Memory B cell (primary cell): ENCODE measurements at regions not wholly inside any gene's neighbourhood (a gene's known extent, or its start where the extent isn't known, plus 50 kb on each side); places are given as distances from the start of the nearest gene placed in this dataset.
"Not testable (repeated sequence)": the region's sequence is repeated elsewhere in the genome, so short reads cannot be mapped to it uniquely, and the experiment has no call there.

Source experiments
- ATAC-seq: fragments of 150-1000 bp; cut with Tn5 transposase; 2 replicates; pipeline ENCODE4 v1.10.0; 2021; ENCODE audit warnings: low read depth, mild to moderate bottlenecking, moderate library complexity
- DNase-seq, 2 donors: peaks; one replicate each; pipeline ENCODE4 v3.0.0; 2022; ENCODE audit warnings: low spot score in 2 of 2
- H3K27ac Mint-ChIP-seq: one replicate; pipeline ENCODE4 v1.8.0; 2022; ENCODE audit warnings: mild to moderate bottlenecking, moderate library complexity, mixed read lengths
- H3K27me3 Mint-ChIP-seq: one replicate; pipeline ENCODE4 v1.8.0; 2022; ENCODE audit warnings: mixed read lengths
- H3K36me3 Mint-ChIP-seq: one replicate; pipeline ENCODE4 v1.8.0; 2022; ENCODE audit warnings: mild to moderate bottlenecking, mixed read lengths
- H3K4me1 Mint-ChIP-seq: one replicate; pipeline ENCODE4 v1.8.0; 2022; ENCODE audit warnings: mixed read lengths
- H3K4me3 Mint-ChIP-seq: one replicate; pipeline ENCODE4 v1.8.0; 2022; ENCODE audit warnings: mild to moderate bottlenecking, moderate library complexity, mixed read lengths
- H3K9me3 Mint-ChIP-seq: one replicate; pipeline ENCODE4 v1.8.0; 2022; ENCODE audit warnings: mixed read lengths

DNA sequence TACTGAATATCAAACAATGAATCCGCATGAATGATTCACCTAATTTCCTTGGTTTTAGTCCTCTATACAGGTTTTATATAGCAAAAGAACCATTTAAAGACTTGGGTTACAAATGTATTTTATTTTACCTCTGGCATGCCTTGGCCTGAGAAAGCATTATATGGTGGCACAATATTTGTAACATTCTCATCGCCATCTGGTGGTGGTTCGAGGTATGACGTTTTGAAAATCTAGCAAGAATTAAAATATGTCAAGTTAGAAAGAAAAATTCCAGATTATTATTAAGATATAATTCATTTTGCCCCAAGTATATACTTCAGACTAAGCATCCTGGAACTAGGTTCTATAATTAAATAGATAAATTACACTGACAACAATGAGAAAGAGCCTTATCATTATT is 445.9 kb downstream of the ZNF33B start:
- H3K4me1 Mint-ChIP-seq, H3K4me3 Mint-ChIP-seq, H3K36me3 Mint-ChIP-seq, H3K27ac Mint-ChIP-seq, H3K27me3 Mint-ChIP-seq, H3K9me3 Mint-ChIP-seq, ATAC-seq: not testable (repeated sequence)
- peak in 1 of 2 donors; percentile 12 for DNase-seq

DNA sequence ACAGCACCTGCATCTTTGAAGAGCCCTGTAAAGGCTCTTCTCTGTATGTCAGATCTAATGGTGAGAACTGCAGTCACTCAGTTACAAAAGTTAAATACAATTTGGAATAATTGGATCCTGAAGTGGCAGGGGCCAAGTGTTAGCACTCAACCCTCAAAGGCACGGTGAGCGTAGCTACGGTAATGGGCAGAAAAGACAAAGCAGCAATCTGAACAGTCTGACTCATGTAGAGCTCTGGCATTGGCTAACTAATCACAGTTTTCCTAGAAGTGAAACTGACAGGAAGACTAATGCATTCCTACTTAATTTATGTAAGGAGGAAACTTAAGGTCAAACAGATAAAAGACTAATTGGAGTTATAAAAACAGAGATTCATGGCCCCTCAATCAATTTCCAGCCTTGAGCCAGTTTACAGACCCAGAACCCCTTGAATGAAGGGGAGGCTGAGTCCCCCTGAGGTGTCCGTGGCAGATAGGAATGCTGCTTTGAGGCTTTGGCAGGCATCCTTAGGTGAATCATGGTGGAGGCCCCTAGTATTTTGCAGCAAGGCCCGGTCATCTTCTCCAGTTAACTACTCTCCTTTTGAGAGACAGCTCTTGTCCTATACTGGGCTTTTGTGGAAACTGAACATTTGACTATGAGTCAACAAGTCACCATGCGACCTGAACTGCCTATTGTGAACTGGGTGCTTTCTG is 450.7 kb downstream of the ZNF33B start:
- not testable (repeated sequence) for H3K36me3 Mint-ChIP-seq, H3K4me1 Mint-ChIP-seq, H3K27ac Mint-ChIP-seq, H3K9me3 Mint-ChIP-seq, H3K27me3 Mint-ChIP-seq, H3K4me3 Mint-ChIP-seq, ATAC-seq, DNase-seq

DNA sequence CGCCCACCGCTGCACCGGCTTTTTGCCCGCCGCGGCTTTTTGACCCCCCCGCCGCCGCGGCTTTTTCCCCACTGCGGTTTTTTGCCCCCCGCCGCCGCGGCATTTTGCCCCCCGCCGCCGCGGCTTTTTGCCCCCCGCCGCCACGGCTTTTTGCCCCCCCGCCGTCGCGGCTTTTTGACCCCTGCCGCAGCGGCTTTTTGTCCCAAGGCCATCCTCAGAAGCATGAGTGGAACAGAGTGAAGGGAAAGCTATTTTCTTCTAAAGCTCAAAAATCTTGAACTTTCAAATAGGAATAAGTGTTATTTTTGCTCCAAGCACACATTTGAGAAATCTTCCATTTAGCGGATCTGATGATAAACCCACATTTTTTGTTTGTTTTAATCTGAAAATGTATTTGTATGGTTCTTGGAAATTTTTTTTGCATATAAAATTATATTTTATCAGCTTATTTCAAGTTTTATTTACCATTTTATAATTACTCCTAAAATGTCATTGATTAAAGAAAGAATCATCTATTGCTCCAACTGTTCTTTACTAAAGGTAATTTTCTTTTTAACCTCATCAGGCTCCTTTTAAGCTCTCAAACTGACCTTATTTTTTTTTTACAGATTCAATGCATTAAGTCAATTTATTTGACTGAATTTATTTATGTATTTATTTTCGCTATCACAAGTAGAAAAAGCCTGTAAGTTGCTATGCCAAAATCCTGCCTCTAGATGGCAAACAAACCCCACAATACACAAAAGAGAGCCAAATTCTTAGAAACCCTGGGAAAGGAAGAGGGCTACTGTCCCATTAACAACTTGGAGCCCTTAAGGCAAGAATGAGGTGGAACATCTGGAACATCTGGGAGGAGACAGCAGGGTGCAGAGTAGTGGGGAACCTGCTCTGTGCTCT is 460.3 kb downstream of the ZNF33B start:
- not testable (repeated sequence) for H3K4me1 Mint-ChIP-seq, DNase-seq, H3K27ac Mint-ChIP-seq, ATAC-seq, H3K36me3 Mint-ChIP-seq, H3K9me3 Mint-ChIP-seq
- Mint-ChIP-seq H3K27me3 (peaks cover 19% of the 10 kb centered on the region), H3K4me3 (peak overlapping the region; percentile 32)

- Mint-ChIP-seq H3K9me3 (peaks cover 6% of the 10 kb centered on the region), H3K4me3 (no peak overlapping the region), H3K27ac (no peak overlapping the region), H3K36me3 (peaks cover 2% of the 10 kb centered on the region), H3K4me1 (no peaks in the 10 kb centered on the region), H3K27me3 (peaks cover 13% of the 10 kb centered on the region)
- ATAC-seq (no peak), DNase-seq (no peak)
These were observed 461.1 kb downstream of the ZNF33B start for GRCh38 chr10:42177077-42177792.

- Mint-ChIP-seq H3K27me3 (peaks cover 3% of the 10 kb centered on the region), H3K9me3 (peaks cover 8% of the 10 kb centered on the region), H3K27ac (no peak overlapping the region), H3K36me3 (peaks cover 3% of the 10 kb centered on the region), H3K4me1 (no peaks in the 10 kb centered on the region), H3K4me3 (no peak overlapping the region)
- no peak for DNase-seq
- ATAC-seq = no peak
These were observed 487.8 kb downstream of the ZNF33B start for GRCh38 chr10:42150428-42151061.

- H3K27ac Mint-ChIP-seq = no peak overlapping the region
- H3K9me3 Mint-ChIP-seq = peaks cover 5% of the 10 kb centered on the region
- DNase-seq (no peak), ATAC-seq (no peak)
- H3K4me1 Mint-ChIP-seq = no peaks in the 10 kb centered on the region
- no peak overlapping the region for H3K4me3 Mint-ChIP-seq
- peaks cover 3% of the 10 kb centered on the region for H3K36me3 Mint-ChIP-seq
- peaks cover 3% of the 10 kb centered on the region for H3K27me3 Mint-ChIP-seq
These were observed 488.5 kb downstream of the ZNF33B start for GRCh38 chr10:42149722-42150427.

GRCh38 chr10:42149027-42149700 is 489.2 kb downstream of the ZNF33B start:
- H3K27me3 Mint-ChIP-seq = peaks cover 3% of the 10 kb centered on the region
- H3K4me3 Mint-ChIP-seq = no peak overlapping the region
- peaks cover 3% of the 10 kb centered on the region for H3K36me3 Mint-ChIP-seq
- peaks cover 7% of the 10 kb centered on the region for H3K9me3 Mint-ChIP-seq
- no peak for DNase-seq
- H3K4me1 Mint-ChIP-seq = no peaks in the 10 kb centered on the region
- no peak for ATAC-seq
- H3K27ac Mint-ChIP-seq = no peak overlapping the region

DNA sequence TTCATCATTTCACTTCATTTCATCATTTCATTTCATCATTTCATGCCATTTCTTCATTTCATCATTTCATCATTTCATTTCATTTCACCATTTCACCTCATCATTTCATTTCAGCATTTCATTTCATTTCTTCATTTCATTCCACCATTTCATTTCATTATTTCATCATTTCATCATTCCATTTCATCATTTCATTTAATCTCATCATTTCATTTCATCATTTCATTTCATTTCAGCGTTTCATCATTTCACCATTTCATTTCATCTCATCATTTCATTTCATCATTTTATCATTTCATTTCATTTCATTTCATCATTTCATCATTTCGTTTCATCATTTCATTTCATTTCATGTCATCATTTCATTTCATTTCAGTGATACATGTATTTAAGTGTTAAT is 492.2 kb downstream of the ZNF33B start:
- not testable (repeated sequence) for H3K4me3 Mint-ChIP-seq, ATAC-seq, H3K36me3 Mint-ChIP-seq, H3K27ac Mint-ChIP-seq, DNase-seq, H3K27me3 Mint-ChIP-seq, H3K4me1 Mint-ChIP-seq
- H3K9me3 Mint-ChIP-seq = peaks cover 16% of the 10 kb centered on the region

DNA sequence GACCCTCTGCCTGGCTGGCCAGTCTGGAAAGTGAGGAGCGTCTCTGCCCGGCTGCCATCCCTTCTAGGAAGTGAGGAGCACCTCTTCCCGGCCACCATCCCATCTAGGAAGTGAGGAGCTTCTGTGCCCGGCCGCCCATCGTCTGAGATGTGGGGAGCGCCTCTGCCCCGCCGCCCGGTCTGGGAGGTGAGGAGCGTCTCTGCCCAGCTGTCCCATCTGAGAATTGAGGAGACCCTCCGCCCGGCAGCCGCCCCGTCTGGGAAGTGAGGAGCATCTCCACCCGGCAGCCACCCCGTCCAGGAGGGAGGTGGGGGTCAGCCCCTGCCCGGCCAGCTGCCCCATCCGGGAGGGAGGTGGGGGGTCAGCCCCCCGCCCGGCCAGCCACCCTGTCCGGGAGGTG is 500.3 kb downstream of the ZNF33B start:
- not testable (repeated sequence) for DNase-seq, H3K4me3 Mint-ChIP-seq, H3K36me3 Mint-ChIP-seq, H3K4me1 Mint-ChIP-seq, H3K27me3 Mint-ChIP-seq, H3K9me3 Mint-ChIP-seq, H3K27ac Mint-ChIP-seq, ATAC-seq

- H3K4me1 Mint-ChIP-seq = no peaks in the 10 kb centered on the region
- no peaks in the 10 kb centered on the region for H3K27me3 Mint-ChIP-seq
- no peak overlapping the region for H3K4me3 Mint-ChIP-seq
- no peak for DNase-seq
- peaks cover 2% of the 10 kb centered on the region for H3K36me3 Mint-ChIP-seq
- H3K9me3 Mint-ChIP-seq = peaks cover 6% of the 10 kb centered on the region
- no peak overlapping the region for H3K27ac Mint-ChIP-seq
- ATAC-seq = no peak
These were observed 525.3 kb downstream of the ZNF33B start for GRCh38 chr10:42113158-42113450.

- Mint-ChIP-seq H3K36me3 (peaks cover 2% of the 10 kb centered on the region), H3K4me1 (no peaks in the 10 kb centered on the region), H3K9me3 (peaks cover 6% of the 10 kb centered on the region), H3K27ac (no peak overlapping the region), H3K4me3 (no peak overlapping the region), H3K27me3 (no peaks in the 10 kb centered on the region)
- DNase-seq = no peak
- ATAC-seq = no peak
These were observed 525.8 kb downstream of the ZNF33B start for GRCh38 chr10:42112331-42113157.

DNA sequence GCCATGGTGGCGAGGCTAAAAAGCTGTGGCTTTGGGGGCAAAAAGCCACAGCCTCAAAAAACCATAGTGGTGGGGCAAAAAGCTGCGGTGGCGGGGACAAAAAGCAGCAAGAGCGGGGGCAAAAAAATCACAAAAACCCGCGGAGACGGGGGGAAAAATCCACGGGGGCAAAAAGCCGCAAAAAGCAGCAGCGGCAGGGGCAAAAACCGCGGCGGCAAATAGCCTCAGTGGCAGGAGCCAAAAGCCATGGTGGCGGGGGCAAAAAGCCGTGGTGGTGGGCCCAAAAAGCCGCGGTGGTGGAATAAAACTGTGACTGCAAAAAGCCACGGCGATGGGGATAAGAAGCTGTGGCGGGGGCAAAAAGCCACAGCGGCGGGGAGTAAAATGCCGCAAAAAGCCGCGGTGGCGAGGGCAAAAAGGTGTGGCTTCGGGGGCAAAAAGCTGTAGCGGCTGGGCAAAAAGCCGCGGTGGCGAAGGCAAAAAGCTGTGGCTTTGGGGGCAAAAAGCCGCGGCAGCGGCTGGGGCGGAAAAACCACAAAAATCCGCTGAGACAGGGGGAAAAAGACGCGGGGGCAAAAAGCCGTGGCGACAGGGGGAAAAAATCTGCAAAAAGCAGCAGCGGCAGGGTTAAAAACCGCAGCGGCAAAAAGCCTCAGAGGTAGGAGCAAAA is 526.6 kb downstream of the ZNF33B start:
- Mint-ChIP-seq H3K9me3 (peaks cover 6% of the 10 kb centered on the region), H3K27ac (no peak overlapping the region), H3K4me3 (no peak overlapping the region), H3K27me3 (no peaks in the 10 kb centered on the region), H3K4me1 (no peaks in the 10 kb centered on the region), H3K36me3 (peaks cover 2% of the 10 kb centered on the region)
- no peak for ATAC-seq
- DNase-seq = no peak
